Ishikawa (cell line): ENCODE measurements at regions not wholly inside any gene's neighbourhood (a gene's known extent, or its start where the extent isn't known, plus 50 kb on each side); places are given as distances from the start of the nearest gene placed in this dataset.

ENCODE experiments used
- CEBPB ChIP-seq: IDR thresholded peaks from 2 replicates; pipeline ENCODE4 v1.6.1; 2012
- EGR1 ChIP-seq: IDR thresholded peaks from 2 replicates; pipeline ENCODE4 v1.6.1; 2012
- YY1 ChIP-seq: IDR thresholded peaks from 2 replicates; pipeline ENCODE4 v1.6.1; 2012; ENCODE audit warnings: low read depth
- TF ChIP-seq, protein P1 (sequence below): IDR thresholded peaks from 2 replicates; pipeline ENCODE4 v1.6.1; 2012

DNA sequence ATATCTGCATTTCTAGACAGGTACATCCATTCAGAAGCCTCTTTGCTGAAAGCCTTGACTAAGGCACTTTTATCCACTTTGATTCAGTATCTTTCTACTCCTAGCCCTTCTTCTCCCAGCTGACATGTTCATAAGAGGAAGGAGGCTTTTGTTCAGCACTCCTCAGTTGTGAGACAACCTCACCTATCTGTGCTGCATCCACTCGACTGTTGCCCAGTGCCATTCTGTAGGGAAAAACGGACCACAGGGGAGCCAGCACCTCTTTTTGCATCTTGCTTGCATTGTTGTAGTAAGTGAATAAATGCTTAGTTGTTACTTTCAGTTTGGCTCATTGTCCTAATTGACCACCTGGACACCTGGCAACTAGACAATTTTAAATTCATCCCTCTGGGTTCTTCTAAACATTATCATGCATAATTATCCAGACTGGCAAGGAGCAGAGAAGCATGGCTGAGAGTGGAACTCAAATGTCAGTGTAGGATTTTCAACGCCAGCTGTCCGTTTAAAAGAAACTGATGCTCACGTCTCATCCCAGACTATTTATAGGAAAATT, 83.8 kb upstream of the BOD1L1 start:
- TF ChIP-seq, protein P1, sequence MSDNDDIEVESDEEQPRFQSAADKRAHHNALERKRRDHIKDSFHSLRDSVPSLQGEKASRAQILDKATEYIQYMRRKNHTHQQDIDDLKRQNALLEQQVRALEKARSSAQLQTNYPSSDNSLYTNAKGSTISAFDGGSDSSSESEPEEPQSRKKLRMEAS = no peak
- TF ChIP-seq EGR1 (no peak), YY1 (no peak), CEBPB (no peak)
